Smooth muscle cell (in vitro differentiated cells): ENCODE measurements at regions not wholly inside any gene's neighbourhood (a gene's known extent, or its start where the extent isn't known, plus 50 kb on each side); places are given as distances from the start of the nearest gene placed in this dataset.

Source experiments
- DNase-seq: peaks from one replicate; lab custom pipeline; 2025; ENCODE audit not compliant: unreplicated experiment; lab: John Stamatoyannopoulos, UW
- H2AFZ ChIP-seq: fragments of 200-600 bp; sonication (generic); 2 replicates; pipeline ENCODE4 v1.6.0; 2016; ENCODE audit warnings: antibody characterized with exemption, low read depth, mild to moderate bottlenecking
- H3F3A ChIP-seq: fragments of 200-600 bp; sonication (generic); 2 replicates; pipeline ENCODE4 v1.6.0; 2017; ENCODE audit warnings: antibody characterized with exemption, low read depth
- H3K27ac ChIP-seq: fragments of 200-600 bp; sonication (generic); 2 replicates; pipeline ENCODE4 v1.5.1; 2016; ENCODE audit warnings: low read depth, mild to moderate bottlenecking
- H3K27me3 ChIP-seq: fragments of 200-600 bp; sonication (generic); 2 replicates; pipeline ENCODE4 v1.6.1; 2016; ENCODE audit warnings: low read depth, mild to moderate bottlenecking
- H3K36me3 ChIP-seq: fragments of 200-600 bp; sonication (generic); 2 replicates; pipeline ENCODE4 v1.5.1; 2016; ENCODE audit warnings: low read depth
- H3K4me1 ChIP-seq: fragments of 200-600 bp; sonication (generic); 2 replicates; pipeline ENCODE4 v1.5.1; 2016; ENCODE audit warnings: low read depth
- H3K4me2 ChIP-seq: fragments of 200-600 bp; sonication (generic); 2 replicates; pipeline ENCODE4 v1.6.0; 2016; ENCODE audit warnings: mild to moderate bottlenecking
- H3K4me3 ChIP-seq: fragments of 200-600 bp; sonication (generic); 2 replicates; pipeline ENCODE4 v1.5.1; 2016; ENCODE audit warnings: mild to moderate bottlenecking
- H3K79me2 ChIP-seq: fragments of 200-600 bp; sonication (generic); 2 replicates; pipeline ENCODE4 v1.6.0; 2016; ENCODE audit warnings: low read depth, mild to moderate bottlenecking
- H3K9ac ChIP-seq: fragments of 200-600 bp; sonication (generic); 2 replicates; pipeline ENCODE4 v1.6.0; 2016; ENCODE audit warnings: low read depth
- H3K9me3 ChIP-seq: fragments of 200-600 bp; sonication (generic); replicated peaks from 2 replicates; pipeline ENCODE4 v1.5.1; 2016; ENCODE audit warnings: low read depth
- H4K20me1 ChIP-seq: fragments of 200-600 bp; sonication (generic); 2 replicates; pipeline ENCODE4 v1.6.0; 2016; ENCODE audit warnings: low read depth
- CTCF ChIP-seq: fragments of 200-600 bp; sonication (generic); IDR thresholded peaks from 2 replicates; pipeline ENCODE4 v1.5.1; 2017; ENCODE audit warnings: borderline replicate concordance, mild to moderate bottlenecking, antibody characterized with exemption; ENCODE audit not compliant: insufficient read depth, poor library complexity, severe bottlenecking
- WGBS: methylation state at CpG from one replicate; pipeline ENCODE4 v1.1.7; 2016; ENCODE audit warnings: low lambda C conversion rate; 5-methylcytosine and 5-hydroxymethylcytosine counted together

- no peaks in the 10 kb centered on the region for H3K9me3 ChIP-seq
- TF ChIP-seq CTCF, result no peak
- no peaks in the 10 kb centered on the region for H3K27me3 ChIP-seq
- no peaks in the 10 kb centered on the region for H3K4me1 ChIP-seq
- no peaks in the 10 kb centered on the region for H3K79me2 ChIP-seq
- H3K4me3 ChIP-seq, result no peak overlapping the region
- H4K20me1 ChIP-seq, result no peaks in the 10 kb centered on the region
- no peak overlapping the region for H3K9ac ChIP-seq
- H3K4me2 ChIP-seq, result no peak overlapping the region
- 89% methylated on average over 10 of the region's 10 CpGs for WGBS
- no peak overlapping the region for H2AFZ ChIP-seq
- H3K36me3 ChIP-seq, result no peaks in the 10 kb centered on the region
- no peak for DNase-seq
- no peak overlapping the region for H3K27ac ChIP-seq
- no peaks in the 10 kb centered on the region for H3F3A ChIP-seq
Observed at GRCh38 chr1:30403061-30403645, 320.2 kb downstream of the MATN1 start.

- 100% methylated on average over 2 of the region's 2 CpGs for WGBS
- TF ChIP-seq CTCF, result no peak
- Histone ChIP-seq H3K4me2 (no peak overlapping the region), H3K27ac (no peak overlapping the region), H3K4me3 (no peak overlapping the region), H3K36me3 (no peaks in the 10 kb centered on the region), H4K20me1 (no peaks in the 10 kb centered on the region), H3F3A (no peaks in the 10 kb centered on the region), H3K79me2 (no peaks in the 10 kb centered on the region), H3K9me3 (no peaks in the 10 kb centered on the region), H2AFZ (no peak overlapping the region), H3K9ac (no peak overlapping the region), H3K4me1 (no peaks in the 10 kb centered on the region), H3K27me3 (no peaks in the 10 kb centered on the region)
- no peak for DNase-seq
Observed at GRCh38 chr1:30402031-30402430, 321.4 kb downstream of the MATN1 start.

- H3K4me3 ChIP-seq, result no peak overlapping the region
- WGBS, result 51% methylated on average over 4 of the region's 4 CpGs
- no peak for DNase-seq
- H3K27me3 ChIP-seq, result no peaks in the 10 kb centered on the region
- H3K9me3 ChIP-seq, result no peaks in the 10 kb centered on the region
- no peak overlapping the region for H3K4me2 ChIP-seq
- no peaks in the 10 kb centered on the region for H3F3A ChIP-seq
- TF ChIP-seq CTCF, result no peak
- H3K36me3 ChIP-seq, result no peaks in the 10 kb centered on the region
- no peak overlapping the region for H2AFZ ChIP-seq
- no peak overlapping the region for H3K27ac ChIP-seq
- no peak overlapping the region for H3K9ac ChIP-seq
- H3K79me2 ChIP-seq, result no peaks in the 10 kb centered on the region
- H4K20me1 ChIP-seq, result no peaks in the 10 kb centered on the region
- no peaks in the 10 kb centered on the region for H3K4me1 ChIP-seq
Observed at GRCh38 chr1:30400507-30400906, 322.9 kb downstream of the MATN1 start.

GRCh38 chr1:30399026-30399425 lies 324.4 kb downstream of the MATN1 start:
- Histone ChIP-seq H3K9me3 (no peaks in the 10 kb centered on the region), H3K4me1 (no peaks in the 10 kb centered on the region), H3K27me3 (peaks cover 11% of the 10 kb centered on the region), H3K4me2 (no peak overlapping the region), H3F3A (no peaks in the 10 kb centered on the region), H3K36me3 (no peaks in the 10 kb centered on the region), H2AFZ (no peak overlapping the region), H4K20me1 (no peaks in the 10 kb centered on the region), H3K4me3 (no peak overlapping the region), H3K27ac (no peak overlapping the region), H3K79me2 (no peaks in the 10 kb centered on the region), H3K9ac (no peak overlapping the region)
- TF ChIP-seq CTCF, result no peak
- 89% methylated on average over 7 of the region's 7 CpGs for WGBS
- no peak for DNase-seq
